K562 (cell line): ENCODE measurements at regions not wholly inside any gene's neighbourhood (a gene's known extent, or its start where the extent isn't known, plus 50 kb on each side); places are given as distances from the start of the nearest gene placed in this dataset.

Source experiments
- ATAC-seq: fragments of 200-7000 bp; cut with Tn5 transposase; 3 replicates; pipeline ENCODE4 v1.9.1; 2020; ENCODE audit warnings: moderate library complexity
- BruUV-seq: library from RNA; stranded (reverse); fragments of 400-500 nt; replicated peaks from 2 replicates; lab custom pipeline; 2021; lab: Mats Ljungman, UMichigan
- CTCF ChIA-PET: fragments of 300-600 bp; formaldehyde crosslinking; extraction: SDS; loops from one replicate; lab custom pipeline; 2021; ENCODE audit warnings: low intra/inter-chr PET ratio; lab: Yijun Ruan, JAX
- POLR2A ChIA-PET: fragments of 300-600, 350-650 bp; sonication (Branson Sonifier 250); formaldehyde crosslinking; extraction: SDS; loops from one replicate; lab custom pipeline; 2021; ENCODE audit warnings: antibody characterized with exemption, inconsistent platforms; lab: Yijun Ruan, JAX
- DNase-seq, 4 experiments: peaks; one replicate each; pipeline versions ENCODE4 v3.0.0 to v3.0.0-alpha.2; 2011 to 2018; ENCODE audit warnings: low spot score in 3 of 4, mixed read lengths in 3 of 4; ENCODE audit errors: extremely low read depth in 1 of 4
- FAIRE-seq: peaks from 2 replicates; lab custom pipeline; 2011; peaks lifted over from hg19 to GRCh38; lab: Jason Lieb, UNC
- H2AFZ ChIP-seq: 2 replicates; pipeline ENCODE4 v1.6.0; 2011; ENCODE audit warnings: low read depth, low read length, control low read depth, inconsistent platforms
- H3K27ac ChIP-seq: fragments of 200-600 bp; 3 replicates; pipeline ENCODE4 v1.8.0; 2011; ENCODE audit warnings: low read depth, mild to moderate bottlenecking, control low read depth, inconsistent platforms, low read length, moderate library complexity, mixed read lengths; ENCODE audit errors: extremely low read depth
- H3K27me3 ChIP-seq, 2 experiments: fragments of 300-600 bp in 1 of 2; 2 replicates in 1 of 2; 3 replicates in 1 of 2; pipeline versions ENCODE4 v1.6.0 to v1.8.0; 2011; ENCODE audit warnings: inconsistent platforms in 2 of 2, low read length in 2 of 2, mild to moderate bottlenecking in 1 of 2, mixed read lengths in 1 of 2, moderate library complexity in 1 of 2; ENCODE audit not compliant: control insufficient read depth in 2 of 2, insufficient read depth in 2 of 2
- H3K36me3 ChIP-seq: fragments of 300-600 bp; 3 replicates; pipeline ENCODE4 v1.8.0; 2011; ENCODE audit warnings: mild to moderate bottlenecking, low read length, inconsistent platforms; ENCODE audit not compliant: control insufficient read depth, insufficient read depth
- H3K4me1 ChIP-seq, 2 experiments: fragments of 200-600 bp in 1 of 2; replicated peaks in 1 of 2; 2 replicates in 1 of 2; 3 replicates in 1 of 2; pipeline versions ENCODE4 v1.5.1 to v1.8.0; 2011; ENCODE audit warnings: inconsistent platforms in 2 of 2, low read length in 2 of 2, mild to moderate bottlenecking in 1 of 2, mixed read lengths in 1 of 2, moderate library complexity in 1 of 2; ENCODE audit not compliant: control insufficient read depth in 2 of 2, insufficient read depth in 2 of 2
- H3K4me2 ChIP-seq: 2 replicates; pipeline ENCODE4 v1.6.1; 2011; ENCODE audit warnings: low read length, control low read depth, inconsistent platforms, mixed read lengths; ENCODE audit not compliant: insufficient read depth
- H3K4me3 ChIP-seq: fragments of 200-600 bp; sonication (generic), shearing (Covaris generic); 2 replicates; pipeline ENCODE4 v1.5.1; 2016; ENCODE audit warnings: control low read depth, inconsistent platforms
- H3K79me2 ChIP-seq: fragments of 200-600 bp; 3 replicates; pipeline ENCODE4 v1.8.0; 2011; ENCODE audit warnings: low read length, inconsistent platforms; ENCODE audit not compliant: control insufficient read depth, insufficient read depth
- H3K9ac ChIP-seq, 2 experiments: 2 replicates each; pipeline versions ENCODE4 v1.6.0 to v1.6.1; 2011; ENCODE audit warnings: low read depth in 2 of 2, low read length in 2 of 2, control low read depth in 1 of 2, inconsistent platforms in 1 of 2, mild to moderate bottlenecking in 1 of 2, mixed read lengths in 1 of 2; ENCODE audit not compliant: insufficient read depth in 1 of 2
- H3K9me1 ChIP-seq: one replicate; pipeline ENCODE4 v1.6.0; 2011; ENCODE audit warnings: inconsistent platforms, mild to moderate bottlenecking, low read length, moderate library complexity; ENCODE audit not compliant: control insufficient read depth, insufficient read depth
- H3K9me3 ChIP-seq: replicated peaks from 2 replicates; pipeline ENCODE4 v1.5.1; 2011; ENCODE audit warnings: low read depth, low read length, inconsistent platforms; ENCODE audit not compliant: control insufficient read depth, insufficient read depth
- H4K20me1 ChIP-seq: replicated peaks from 2 replicates; pipeline ENCODE4 v1.6.1; 2011; ENCODE audit warnings: low read length, inconsistent platforms, mixed read lengths; ENCODE audit not compliant: control insufficient read depth, insufficient read depth
- ARID4B ChIP-seq: sonication (generic); formaldehyde crosslinking; IDR thresholded peaks from 2 replicates; pipeline ENCODE4 v1.8.0; 2022; ENCODE audit warnings: mild to moderate bottlenecking, missing genetic modification reagents
- CCAR2 ChIP-seq: fragments of 200-400 bp; formaldehyde crosslinking; IDR thresholded peaks from 2 replicates; pipeline ENCODE4 v1.6.1; 2017; ENCODE audit warnings: mild to moderate bottlenecking, low read depth, low read length
- CCNT2 ChIP-seq: IDR thresholded peaks from 2 replicates; pipeline ENCODE4 v1.6.1; 2011; ENCODE audit warnings: borderline replicate concordance, low read depth, mild to moderate bottlenecking, moderate library complexity, mixed read lengths, low read length; ENCODE audit not compliant: insufficient read length; ENCODE audit errors: extremely low read depth
- CHD4 ChIP-seq: fragments of 200-600 bp; sonication (generic); IDR thresholded peaks from 3 replicates; pipeline ENCODE4 v1.6.1; 2012; ENCODE audit warnings: low read depth, mild to moderate bottlenecking, mixed read lengths, low read length, inconsistent platforms; ENCODE audit not compliant: insufficient read depth, insufficient replicate concordance, poor library complexity, severe bottlenecking
- CTBP1 ChIP-seq: fragments of 450-650 bp; IDR thresholded peaks from 2 replicates; pipeline ENCODE4 v1.6.1; 2016; ENCODE audit warnings: borderline replicate concordance
- ETV1 ChIP-seq: fragments of 450-650 bp; conservative IDR thresholded peaks from 2 replicates; pipeline ENCODE4 v1.6.1; 2016; ENCODE audit warnings: missing genetic modification characterization, control low read depth, low read depth, missing compliant biosample characterization
- HES1 ChIP-seq: fragments of 450-650 bp; IDR thresholded peaks from 2 replicates; pipeline ENCODE4 v1.6.1; 2016; ENCODE audit warnings: low read depth, mild to moderate bottlenecking, moderate library complexity
- MXI1 ChIP-seq: IDR thresholded peaks from 2 replicates; pipeline ENCODE4 v1.6.1; 2011; ENCODE audit warnings: low read depth, mild to moderate bottlenecking, improper control_type of control experiment, low read length
- NCOA1 ChIP-seq: fragments of 450-650 bp; IDR thresholded peaks from 2 replicates; pipeline ENCODE4 v1.6.1; 2016; ENCODE audit warnings: low read depth
- NELFE ChIP-seq: IDR thresholded peaks from 2 replicates; pipeline ENCODE4 v1.6.1; 2011; ENCODE audit warnings: mild to moderate bottlenecking; ENCODE audit not compliant: insufficient read depth, insufficient read length
- POLR2G ChIP-seq: fragments of 200-400 bp; formaldehyde crosslinking; IDR thresholded peaks from 2 replicates; pipeline ENCODE4 v1.6.1; 2017; ENCODE audit warnings: low read depth, mild to moderate bottlenecking, antibody characterized with exemption, low read length, moderate library complexity
- RBFOX2 ChIP-seq: fragments of 200-400 bp; formaldehyde crosslinking; IDR thresholded peaks from 2 replicates; pipeline ENCODE4 v1.6.1; 2017; ENCODE audit warnings: low read depth, mild to moderate bottlenecking, low read length, moderate library complexity
- SMARCA5 ChIP-seq: fragments of 450-650 bp; IDR thresholded peaks from 2 replicates; pipeline ENCODE4 v1.6.1; 2016
- SREBF1 ChIP-seq: fragments of 150-350 bp; IDR thresholded peaks from 2 replicates; pipeline ENCODE4 v1.6.1; 2014; ENCODE audit warnings: antibody characterized with exemption, low read depth, low read length, borderline replicate concordance
- VEZF1 ChIP-seq: fragments of 200-800 bp; sonication (Bioruptor generic); IDR thresholded peaks from 2 replicates; pipeline ENCODE4 v1.6.1; 2017; ENCODE audit warnings: missing genetic modification characterization, missing compliant biosample characterization
- ZNF644 ChIP-seq: fragments of 200-800 bp; sonication (Bioruptor generic); IDR thresholded peaks from 2 replicates; pipeline ENCODE4 v1.6.1; 2016; ENCODE audit warnings: low read depth, missing genetic modification characterization, missing compliant biosample characterization
- ZNF699 ChIP-seq: fragments of 250-450 bp; sonication (Bioruptor Pico); IDR thresholded peaks from 2 replicates; pipeline ENCODE4 v1.8.0; 2021; ENCODE audit warnings: mild to moderate bottlenecking, moderate library complexity; ENCODE audit not compliant: insufficient replicate concordance
- WGBS: fragments of 100-300 bp; shearing (Covaris generic); methylation state at CpG from one replicate; pipeline ENCODE4 v1.1.6; 2016; ENCODE audit warnings: low coverage, mixed read lengths; ENCODE audit not compliant: insufficient coverage; ENCODE audit errors: missing lambda C conversion rate; 5-methylcytosine and 5-hydroxymethylcytosine counted together
- in situ Hi-C: fragments of 300-500 bp; cut with MboI; formaldehyde crosslinking; loops from 4 replicates; pipeline ENCODE4 v1.15.0; 2018; ENCODE audit warnings: inconsistent platforms, mixed read lengths
- intact Hi-C: fragments of 100-400 bp; cut with micrococcal nuclease; formaldehyde crosslinking; loops from 2 replicates; pipeline ENCODE4 v1.14.2; 2022

- no peak overlapping the region for H2AFZ ChIP-seq
- H3K27ac ChIP-seq: no peak overlapping the region
- no peaks in the 10 kb centered on the region for H4K20me1 ChIP-seq
- FAIRE-seq (no peak), ATAC-seq (no peak), DNase-seq (no peak)
- H3K4me1 ChIP-seq: no peaks in the 10 kb centered on the region
- 0% methylated on average over 2 of the region's 2 CpGs for WGBS
- POLR2A ChIA-PET: interaction anchor here (1.1 kb wide), 1 partner anchor 8 kb away, joined by 3 read pairs; no protein-coding TSS in a partner anchor
- H3K4me2 ChIP-seq: no peak overlapping the region
- BruUV-seq: no TSS peak
- no peak for TF ChIP-seq CCNT2
- no peak for TF ChIP-seq HES1
- no peak for TF ChIP-seq SREBF1
- TF ChIP-seq RBFOX2: no peak
- no peak for TF ChIP-seq SMARCA5
- no peak for TF ChIP-seq VEZF1 (CRISPR knock-in tag)
- no peak for TF ChIP-seq NELFE
- no peak for TF ChIP-seq ZNF699
- no peak for TF ChIP-seq CCAR2
- no peak for TF ChIP-seq ETV1 (tag)
- no peak for TF ChIP-seq CTBP1
- no peak for TF ChIP-seq CHD4
- no peak for TF ChIP-seq MXI1
- TF ChIP-seq POLR2G: no peak
- no peak for TF ChIP-seq ZNF644 (tag)
- no peak for TF ChIP-seq NCOA1
- no peak for TF ChIP-seq ARID4B (CRISPR knock-in tag)
- no peaks in the 10 kb centered on the region for H3K79me2 ChIP-seq
- CTCF ChIA-PET: no interaction called here
- no peaks in the 10 kb centered on the region for H3K36me3 ChIP-seq
- H3K9me3 ChIP-seq: no peaks in the 10 kb centered on the region
- no peak overlapping the region for H3K4me3 ChIP-seq
- intact Hi-C loops: no loop called here
- no peaks in the 10 kb centered on the region for H3K27me3 ChIP-seq
- in situ Hi-C loops: no loop called here
- no peaks in the 10 kb centered on the region for H3K9me1 ChIP-seq
- no peak overlapping the region for H3K9ac ChIP-seq
Observed at GRCh38 chr4:187780070-187780469, 215.5 kb upstream of the ZFP42 start.
